ENCODE measurements at regions not wholly inside any gene's neighbourhood (a gene's known extent, or its start where the extent isn't known, plus 50 kb on each side); places are given as distances from the start of the nearest gene placed in this dataset.
A peak's percentile ranks its signal among the peaks of the same experiment; 100 is the strongest.
"Not testable (repeated sequence)": the region's sequence is repeated elsewhere in the genome, so short reads cannot be mapped to it uniquely, and the experiment has no call there.

GRCh38 chr5:119694284-119694683 lies 64.9 kb downstream of the FAM170A start:
- no peak for DNase-seq (ENCODE audit: low read depth)

GRCh38 chr5:119706049-119706448 lies 76.7 kb downstream of the FAM170A start:
- DNase-seq (ENCODE audit: low read depth): no peak

GRCh38 chr5:119708076-119708790 lies 78.9 kb downstream of the FAM170A start:
- no peak for DNase-seq (ENCODE audit: low read depth)

GRCh38 chr5:119721775-119722174 lies 92.4 kb downstream of the FAM170A start:
- no peak for DNase-seq (ENCODE audit: low read depth)

- DNase-seq (ENCODE audit: low read depth): peak; percentile 17
These were observed 95.9 kb downstream of the FAM170A start for GRCh38 chr5:119725291-119725690.

- no peak for DNase-seq (ENCODE audit: low read depth)
These were observed 97.2 kb downstream of the FAM170A start for GRCh38 chr5:119726544-119726943.

- DNase-seq (ENCODE audit: low read depth): no peak
These were observed 110.9 kb downstream of the FAM170A start for GRCh38 chr5:119740225-119740624.

- DNase-seq (ENCODE audit: low read depth): no peak
These were observed 112.3 kb downstream of the FAM170A start for GRCh38 chr5:119741691-119742090.

- DNase-seq (ENCODE audit: low read depth): peak; percentile 11
These were observed 113.0 kb downstream of the FAM170A start for GRCh38 chr5:119742311-119742710.

- peak; percentile 51 for DNase-seq (ENCODE audit: low read depth)
These were observed 114.6 kb downstream of the FAM170A start for GRCh38 chr5:119743927-119744326.

- DNase-seq (ENCODE audit: low read depth): no peak
These were observed 116.6 kb downstream of the FAM170A start for GRCh38 chr5:119745976-119746375.

GRCh38 chr5:119746984-119747383 lies 117.6 kb downstream of the FAM170A start:
- no peak for DNase-seq (ENCODE audit: low read depth)

- DNase-seq (ENCODE audit: low read depth): no peak
These were observed 121.8 kb downstream of the FAM170A start for GRCh38 chr5:119750887-119751733.

GRCh38 chr5:119751734-119752094 lies 122.4 kb downstream of the FAM170A start:
- DNase-seq (ENCODE audit: low read depth): no peak

- DNase-seq (ENCODE audit: low read depth): no peak
These were observed 123.8 kb downstream of the FAM170A start for GRCh38 chr5:119752921-119753886.

GRCh38 chr5:119754825-119755224 lies 125.5 kb downstream of the FAM170A start:
- DNase-seq (ENCODE audit: low read depth): not testable (repeated sequence)

- DNase-seq (ENCODE audit: low read depth): no peak
These were observed 127.9 kb downstream of the FAM170A start for GRCh38 chr5:119757276-119757675.

GRCh38 chr5:119769695-119770693 lies 140.6 kb downstream of the FAM170A start:
- DNase-seq (ENCODE audit: low read depth): not testable (repeated sequence)

- DNase-seq (ENCODE audit: low read depth): not testable (repeated sequence)
These were observed 150.8 kb downstream of the FAM170A start for GRCh38 chr5:119780145-119780544.

GRCh38 chr5:119785057-119785456 lies 155.7 kb downstream of the FAM170A start:
- no peak for DNase-seq (ENCODE audit: low read depth)

All from ELR (cell line).